Urothelium cell line (cell line): ENCODE measurements at regions not wholly inside any gene's neighbourhood (a gene's known extent, or its start where the extent isn't known, plus 50 kb on each side); places are given as distances from the start of the nearest gene placed in this dataset.

ENCODE experiments used
- DNase-seq: peaks from one replicate; pipeline ENCODE4 v3.0.0; 2011; ENCODE audit warnings: low spot score, mixed read lengths
- FAIRE-seq: peaks from 2 replicates; lab custom pipeline; 2011; peaks lifted over from hg19 to GRCh38; lab: Jason Lieb, UNC

GRCh38 chr1:199178646-199179045, 539.8 kb downstream of the PTPRC start:
- no peak for FAIRE-seq
- DNase-seq = no peak

- FAIRE-seq (no peak), DNase-seq (no peak)
Measured at GRCh38 chr1:199182186-199182843, 543.5 kb downstream of the PTPRC start.

- FAIRE-seq (no peak), DNase-seq (no peak)
Measured at GRCh38 chr1:199184180-199184579, 545.3 kb downstream of the PTPRC start.

DNA sequence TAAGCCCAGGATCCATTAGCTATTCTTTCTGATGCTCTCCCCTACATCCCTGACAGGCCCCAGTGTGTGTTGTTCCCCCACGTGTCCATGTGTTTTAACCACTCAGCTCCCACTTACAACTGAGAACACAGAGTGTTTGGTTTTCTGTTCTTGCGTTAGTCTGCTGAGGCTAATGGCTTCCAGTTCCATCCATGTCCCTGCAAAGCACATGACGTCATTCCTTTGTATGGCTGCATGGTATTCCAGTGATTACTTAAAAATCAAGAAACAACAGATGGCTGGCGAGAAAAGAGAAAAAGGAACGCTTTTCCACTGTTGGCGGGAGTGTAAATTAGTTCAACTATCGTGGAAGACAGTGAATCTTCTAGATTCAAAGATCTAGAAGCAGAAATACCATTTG, 556.0 kb downstream of the PTPRC start:
- DNase-seq = no peak
- peak; percentile 17 for FAIRE-seq

GRCh38 chr1:199197695-199198094, 558.9 kb downstream of the PTPRC start:
- DNase-seq = no peak
- FAIRE-seq = no peak

- no peak for FAIRE-seq
Measured at GRCh38 chr1:199202331-199202730, 563.5 kb downstream of the PTPRC start.

DNA sequence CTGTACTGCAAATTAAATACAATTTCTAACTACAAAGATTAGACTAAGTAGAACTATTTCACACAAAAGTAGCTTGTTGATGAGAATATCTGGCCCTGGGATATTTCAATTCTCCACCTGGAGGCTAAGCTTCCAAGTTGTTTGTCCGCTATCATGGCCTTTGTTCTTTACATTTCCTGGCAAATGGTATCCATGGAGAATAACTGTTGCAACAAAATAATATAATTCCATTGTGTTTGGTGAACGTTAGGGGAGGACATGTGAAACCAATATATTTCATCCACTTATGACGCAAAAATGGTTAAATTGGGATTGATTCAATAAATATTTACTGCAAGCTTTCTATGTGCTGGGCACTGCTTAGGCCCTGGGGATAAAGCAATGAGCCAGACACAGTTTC, 565.4 kb downstream of the PTPRC start:
- FAIRE-seq (no peak), DNase-seq (no peak)

More at GRCh38 chr1:199202331-199202730, 563.5 kb downstream of the PTPRC start:
- no peak for DNase-seq

DNA sequence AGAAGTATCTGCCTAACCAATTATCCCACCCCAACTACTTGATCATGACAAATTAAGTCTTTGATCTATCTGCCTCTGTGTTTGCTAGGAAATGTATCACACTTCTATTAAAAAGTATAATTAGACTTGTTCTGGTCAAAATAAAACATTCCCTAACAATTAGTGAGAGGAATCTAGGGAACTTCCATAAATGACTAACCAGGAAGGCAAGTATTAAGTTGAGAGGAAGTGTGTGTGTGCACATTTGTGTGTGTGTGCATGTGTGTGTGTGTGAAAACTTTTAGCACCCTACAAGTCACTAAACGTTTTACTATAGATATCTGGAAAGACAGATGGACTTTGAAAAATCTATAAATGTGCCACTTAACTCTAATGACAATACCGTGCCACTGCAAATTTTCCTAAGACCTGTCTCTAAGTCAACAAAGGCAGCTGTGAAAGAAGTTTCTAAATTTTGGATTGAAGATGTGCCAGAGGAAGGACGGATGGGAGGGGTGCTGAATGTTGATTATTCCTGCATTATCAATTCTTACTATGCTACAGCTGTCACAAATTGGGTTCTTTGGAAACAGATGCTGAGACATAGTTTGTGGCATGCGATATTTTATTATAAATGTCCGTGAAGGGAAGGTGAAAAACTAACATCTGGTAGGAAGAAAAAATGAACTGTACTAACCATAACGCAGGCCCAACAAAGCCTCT, 567.1 kb downstream of the PTPRC start:
- DNase-seq (no peak), FAIRE-seq (no peak)

DNA sequence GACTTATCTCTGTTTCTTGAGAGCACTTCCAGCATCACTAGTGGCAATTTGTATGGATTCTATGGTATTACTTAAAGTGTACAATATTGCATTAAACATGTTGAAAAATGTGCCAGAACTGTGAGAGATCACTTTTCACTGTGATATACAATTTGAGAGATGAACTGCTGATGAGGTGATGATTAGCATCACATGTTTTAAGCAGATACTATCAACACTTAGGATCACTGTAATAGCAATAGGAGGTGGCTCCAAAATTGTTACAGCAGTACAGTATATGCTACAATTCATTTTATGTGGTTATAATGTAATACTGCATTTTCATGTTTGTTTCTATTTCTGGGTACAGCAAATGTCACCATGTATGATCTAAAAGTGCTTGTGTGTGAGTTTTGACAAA, 570.0 kb downstream of the PTPRC start:
- FAIRE-seq (no peak), DNase-seq (no peak)

GRCh38 chr1:199218065-199218464, 579.2 kb downstream of the PTPRC start:
- DNase-seq (no peak), FAIRE-seq (no peak)

- FAIRE-seq (no peak), DNase-seq (no peak)
Measured at GRCh38 chr1:199218533-199218932, 579.7 kb downstream of the PTPRC start.

GRCh38 chr1:199220031-199220430, 581.2 kb downstream of the PTPRC start:
- DNase-seq = no peak
- no peak for FAIRE-seq

GRCh38 chr1:199221371-199222150, 582.7 kb downstream of the PTPRC start:
- FAIRE-seq (no peak), DNase-seq (no peak)

- FAIRE-seq = no peak
- DNase-seq = no peak
Measured at GRCh38 chr1:199223936-199224335, 585.1 kb downstream of the PTPRC start.

- DNase-seq = no peak
- no peak for FAIRE-seq
Measured at GRCh38 chr1:199226163-199226562, 587.3 kb downstream of the PTPRC start.

DNA sequence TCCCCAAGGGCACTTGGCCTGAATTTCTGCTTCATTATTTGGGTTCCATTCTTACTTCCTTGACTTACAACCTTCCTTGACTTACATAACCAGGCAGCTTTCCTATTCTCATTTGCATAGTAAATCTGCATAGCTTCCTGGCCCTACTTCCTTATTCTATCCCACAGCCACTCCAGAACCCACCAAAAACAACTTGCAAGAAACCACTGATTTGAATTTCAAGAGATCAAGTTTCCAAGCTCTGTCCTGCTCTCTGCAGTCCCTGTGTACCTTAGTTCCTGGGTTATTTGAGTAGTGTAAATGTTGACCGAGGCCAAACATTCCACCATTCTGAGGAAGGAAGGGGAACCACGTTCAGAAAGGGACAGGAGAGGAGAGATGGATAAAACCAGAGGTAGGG, 603.3 kb downstream of the PTPRC start:
- DNase-seq (no peak), FAIRE-seq (no peak)

DNA sequence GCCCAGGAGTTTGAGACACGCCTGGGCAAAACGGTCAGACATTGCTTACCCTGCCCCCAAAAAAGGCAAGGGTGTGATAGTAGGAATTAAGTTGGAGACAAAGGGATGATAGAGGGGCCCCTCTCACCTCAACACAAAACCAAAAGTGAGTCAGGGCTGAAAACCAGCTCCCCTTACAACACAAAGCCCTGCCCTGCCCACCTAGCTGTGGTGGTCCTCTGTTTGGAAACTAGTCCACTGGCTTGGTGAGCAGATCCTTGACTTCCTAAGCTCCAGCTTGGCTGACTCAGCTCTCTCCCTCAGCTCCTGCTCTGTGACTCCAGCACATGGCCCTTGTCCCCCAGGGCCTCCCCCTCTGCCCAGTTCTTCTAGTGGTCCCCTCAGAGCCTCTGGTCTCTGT, 603.8 kb downstream of the PTPRC start:
- no peak for FAIRE-seq

DNA sequence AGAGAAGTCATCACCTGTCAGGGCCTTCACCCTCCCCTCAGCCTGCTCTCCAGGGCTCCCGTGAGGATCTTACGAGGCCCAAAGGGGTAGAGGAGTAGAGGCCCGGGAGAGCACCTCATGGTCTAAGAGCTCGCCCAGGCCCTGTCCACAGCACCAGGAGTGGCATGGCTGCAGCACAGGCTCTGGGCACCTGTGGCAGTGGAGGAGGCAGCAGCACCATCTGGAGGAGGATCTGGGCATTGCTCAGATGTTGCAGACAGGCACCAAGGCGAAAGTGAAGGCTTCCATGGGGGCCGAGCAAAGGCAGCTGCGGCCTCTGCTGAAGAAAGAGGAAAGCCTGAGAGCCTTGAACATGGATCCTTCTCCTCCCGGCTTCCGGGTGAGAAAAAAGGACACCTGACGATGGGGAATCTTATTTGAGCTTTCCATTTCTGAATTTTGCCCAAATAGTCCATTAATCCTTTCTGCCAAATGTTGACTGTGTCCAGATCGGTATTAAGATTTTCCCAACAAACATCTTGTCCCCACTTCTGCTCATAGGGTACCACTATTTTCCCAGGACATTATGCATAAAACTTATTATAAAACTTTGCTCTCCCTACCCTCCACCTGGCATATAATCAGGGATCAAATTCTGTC, 604.7 kb downstream of the PTPRC start:
- DNase-seq (peak; percentile 42), FAIRE-seq (no peak)

More for the DNA sequence above, 603.8 kb downstream of the PTPRC start:
- no peak for DNase-seq

- no peak for FAIRE-seq
- no peak for DNase-seq
Measured at GRCh38 chr1:199245946-199246345, 607.1 kb downstream of the PTPRC start.

DNA sequence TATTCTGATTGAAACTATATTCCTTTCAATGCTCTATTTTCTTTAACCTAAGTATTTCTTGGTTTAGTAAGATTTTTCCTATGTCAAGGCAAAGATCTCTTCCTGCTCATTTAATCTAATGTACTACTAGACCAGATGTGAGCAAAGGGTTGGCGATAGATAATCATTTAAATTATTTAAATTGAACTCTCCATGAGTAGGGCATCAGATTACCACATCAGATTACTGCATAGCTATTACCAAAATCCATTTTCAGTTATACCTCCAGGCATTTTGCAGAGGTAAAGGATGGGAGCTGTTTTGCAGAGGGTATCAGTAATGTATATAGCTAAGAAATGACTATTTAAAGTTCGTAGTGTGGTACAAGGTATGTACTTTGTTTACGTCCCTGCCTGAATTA, 607.9 kb downstream of the PTPRC start:
- DNase-seq (no peak), FAIRE-seq (no peak)

DNA sequence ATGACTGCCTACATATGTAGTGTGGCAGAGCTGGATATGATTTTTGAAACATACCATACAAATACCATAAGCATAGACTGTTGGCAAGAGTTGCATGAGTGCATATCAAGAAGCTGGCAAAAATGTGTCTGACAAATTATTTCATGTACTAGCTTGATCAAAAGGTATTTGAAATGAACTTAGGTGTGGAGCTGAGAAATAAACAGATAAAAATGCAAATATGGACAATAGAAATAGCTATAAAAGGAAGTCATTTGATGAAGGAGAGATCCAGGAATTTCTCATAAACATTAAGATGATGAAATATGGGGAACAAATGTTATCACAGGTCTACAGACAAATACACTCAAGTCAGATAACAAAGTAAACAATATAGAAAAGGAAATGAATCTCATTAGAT, 609.1 kb downstream of the PTPRC start:
- no peak for FAIRE-seq
- DNase-seq = no peak
